Urinary bladder (tissue), 3 donors: ENCODE measurements at regions not wholly inside any gene's neighbourhood (a gene's known extent, or its start where the extent isn't known, plus 50 kb on each side); places are given as distances from the start of the nearest gene placed in this dataset.

ENCODE experiments used
- DNase-seq: peaks from one replicate; pipeline ENCODE4 v3.0.0-alpha.2; 2015; ENCODE audit errors: extremely low spot score
- H3K27ac ChIP-seq: one replicate; pipeline ENCODE4 v1.5.1; 2013; ENCODE audit warnings: low read depth, mild to moderate bottlenecking, moderate library complexity
- H3K36me3 ChIP-seq: one replicate; pipeline ENCODE4 v1.6.1; 2013; ENCODE audit warnings: mild to moderate bottlenecking, moderate library complexity; ENCODE audit not compliant: insufficient read depth
- H3K4me1 ChIP-seq: one replicate; pipeline ENCODE4 v1.6.1; 2013; ENCODE audit warnings: mild to moderate bottlenecking, moderate library complexity; ENCODE audit not compliant: insufficient read depth
- H3K4me3 ChIP-seq: one replicate; pipeline ENCODE4 v1.5.1; 2013; ENCODE audit warnings: low read depth, low read length
- WGBS: extraction: QIAGEN DNeasy Blood & Tissue Kit; methylation state at CpG from one replicate; pipeline ENCODE4 v1.1.7; 2013; 5-methylcytosine and 5-hydroxymethylcytosine counted together
- donor health status: healthy with polysubstance abuse.
- donor health status: healthy.

DNA sequence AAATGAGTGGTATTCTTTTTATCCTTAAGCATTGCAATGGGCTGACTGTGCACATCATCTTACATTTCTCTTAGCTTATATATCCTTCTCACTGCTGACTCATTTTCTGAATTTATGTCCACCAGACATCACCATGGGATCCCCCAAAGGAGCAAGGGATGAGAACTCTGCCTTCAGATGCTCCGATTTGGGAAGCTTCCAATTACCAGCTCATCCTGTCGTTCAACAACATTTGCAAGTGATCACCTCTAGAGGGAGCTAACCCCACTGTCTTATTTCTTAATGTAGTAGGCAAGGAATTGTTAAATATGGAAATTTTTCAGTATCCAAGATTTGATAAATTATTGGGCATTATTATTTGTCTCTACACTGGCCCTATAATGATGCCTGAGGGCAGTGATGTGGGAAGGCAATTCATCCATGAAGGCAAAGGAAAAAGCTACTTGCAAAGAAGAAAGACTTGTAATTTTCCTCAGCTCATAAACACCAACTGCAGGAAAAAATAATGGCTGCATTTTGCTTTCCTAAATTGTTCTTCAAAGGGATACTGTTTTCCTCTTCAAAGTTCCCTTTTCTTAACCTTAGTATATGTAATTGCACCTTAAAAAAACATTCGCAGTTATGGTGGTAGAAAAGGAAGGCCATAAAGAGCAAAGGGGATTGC is 102.4 kb upstream of the FSHB start:
- H3K4me1 ChIP-seq, result no peaks in the 10 kb centered on the region
- no peaks in the 10 kb centered on the region for H3K36me3 ChIP-seq
- no peak overlapping the region for H3K4me3 ChIP-seq
- DNase-seq, result no peak
- H3K27ac ChIP-seq, result no peak overlapping the region
- WGBS, result 38% methylated on average over 3 of the region's 3 CpGs

DNA sequence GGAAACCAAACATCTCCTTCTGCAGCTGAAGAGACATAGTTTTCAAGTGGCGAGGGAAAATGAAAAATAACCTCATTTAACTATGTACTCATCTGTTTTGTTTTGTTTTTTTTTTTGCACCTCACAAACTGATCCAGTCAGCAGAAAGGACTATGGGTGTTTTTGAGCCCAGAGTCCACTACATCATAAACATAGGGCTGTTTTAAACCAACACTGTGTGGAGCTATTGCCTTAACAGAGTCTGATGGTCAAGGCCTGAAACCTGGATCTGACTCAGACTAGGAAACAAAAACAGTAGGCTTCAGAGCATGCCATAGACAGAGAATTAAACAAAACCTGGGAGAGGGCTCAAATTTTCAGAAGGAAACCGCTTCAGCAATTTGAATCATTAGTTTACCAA is 99.3 kb upstream of the FSHB start:
- Histone ChIP-seq H3K27ac (no peak overlapping the region), H3K36me3 (no peaks in the 10 kb centered on the region), H3K4me1 (no peaks in the 10 kb centered on the region), H3K4me3 (no peak overlapping the region)
- 66% methylated on average over 2 of the region's 2 CpGs for WGBS
- no peak for DNase-seq

DNA sequence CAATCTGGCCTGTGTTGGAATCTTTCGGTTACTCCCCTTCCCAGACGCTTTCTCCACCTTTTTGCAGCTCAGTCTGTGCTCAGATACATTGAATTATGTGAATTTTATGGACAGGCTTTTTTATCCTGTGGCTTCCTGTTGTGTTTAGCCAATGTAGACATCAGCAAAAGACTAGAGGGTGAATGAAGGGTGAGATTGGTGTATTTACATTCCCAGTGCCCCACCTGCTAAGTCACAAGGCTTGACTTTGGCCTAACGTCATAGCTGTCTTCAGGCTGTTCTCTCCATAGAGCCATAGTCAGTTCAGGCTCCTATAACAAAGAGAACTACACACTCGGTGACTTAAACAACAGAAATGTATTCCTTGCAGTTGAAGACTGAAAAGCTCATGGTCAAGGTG is 97.5 kb upstream of the FSHB start:
- no peaks in the 10 kb centered on the region for H3K36me3 ChIP-seq
- no peak overlapping the region for H3K4me3 ChIP-seq
- 79% methylated on average over 4 of the region's 4 CpGs for WGBS
- DNase-seq, result no peak
- no peaks in the 10 kb centered on the region for H3K4me1 ChIP-seq
- no peak overlapping the region for H3K27ac ChIP-seq

DNA sequence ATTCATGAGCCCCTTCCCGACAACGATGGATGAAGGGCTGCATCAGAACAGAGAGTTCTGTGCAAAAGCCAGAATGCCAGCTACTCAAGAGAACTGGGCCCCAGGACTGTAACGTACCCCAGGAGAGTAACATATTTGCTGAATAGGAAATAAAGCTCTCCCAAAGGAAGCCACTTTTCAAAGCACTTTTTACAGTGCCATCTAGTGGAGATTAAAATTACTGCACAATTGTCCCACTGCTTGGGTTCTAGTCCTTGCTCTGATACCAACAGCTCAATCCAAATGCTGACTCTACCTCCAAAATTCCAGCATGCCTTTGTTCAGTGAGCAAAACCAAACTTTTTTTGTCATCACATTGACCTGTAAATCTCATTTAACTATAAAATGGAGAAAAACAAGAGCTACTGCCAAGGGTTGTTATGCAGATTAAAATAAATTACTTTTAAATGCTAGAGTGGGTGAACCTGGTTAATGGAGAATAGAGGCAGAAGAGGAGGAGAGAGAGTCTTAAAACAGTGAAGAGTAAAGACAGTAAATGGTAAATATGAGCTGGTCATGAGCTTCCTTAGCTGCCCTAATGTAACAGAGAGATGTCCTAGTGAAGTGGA is 87.6 kb upstream of the FSHB start:
- 29% methylated on average over 3 of the region's 3 CpGs for WGBS

DNA sequence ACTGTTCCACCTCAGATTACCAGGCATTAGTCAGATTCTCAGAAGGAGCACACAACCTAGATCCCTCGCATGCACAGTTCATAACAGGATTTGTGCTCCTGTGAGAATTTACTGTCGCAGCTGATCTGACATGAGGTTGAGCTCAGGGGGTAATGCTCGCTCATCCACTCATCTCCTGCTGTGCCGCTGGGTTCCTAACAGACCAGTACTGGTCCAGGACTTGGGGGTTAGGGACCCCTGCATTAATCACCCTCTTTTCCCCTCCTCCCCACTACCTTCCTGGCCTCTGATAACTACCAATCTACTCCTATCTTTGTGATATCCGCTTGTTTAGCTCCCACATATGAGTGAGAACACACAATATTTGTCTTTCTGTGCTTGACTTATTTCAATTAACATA is 83.5 kb upstream of the FSHB start:
- Histone ChIP-seq H3K27ac (no peak overlapping the region), H3K4me1 (no peaks in the 10 kb centered on the region), H3K4me3 (no peak overlapping the region), H3K36me3 (no peaks in the 10 kb centered on the region)
- no peak for DNase-seq
- WGBS, result 89% methylated on average over 5 of the region's 5 CpGs

More for the DNA sequence above, 87.6 kb upstream of the FSHB start:
- Histone ChIP-seq H3K4me3 (no peak overlapping the region), H3K4me1 (no peaks in the 10 kb centered on the region), H3K36me3 (no peaks in the 10 kb centered on the region), H3K27ac (no peak overlapping the region)
- no peak for DNase-seq

DNA sequence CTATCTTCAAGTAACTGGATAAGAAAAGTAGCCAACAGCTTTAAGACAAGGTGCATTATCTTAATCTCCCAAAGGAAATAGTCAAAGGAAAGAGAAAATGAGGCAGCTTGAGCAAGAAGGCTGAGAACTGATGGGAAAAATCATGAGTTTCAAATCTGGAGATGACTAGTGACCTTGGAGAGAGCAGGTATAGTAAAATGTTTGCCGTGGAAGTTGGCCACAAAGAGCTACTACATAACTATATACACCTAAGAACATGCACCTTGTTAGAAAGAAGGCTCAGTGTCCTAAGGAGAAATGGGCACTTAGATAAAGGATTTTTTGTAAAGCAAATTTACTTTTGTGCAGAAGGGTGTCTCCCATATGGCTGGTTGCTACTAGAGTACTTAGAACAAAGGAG is 80.8 kb upstream of the FSHB start:
- no peak overlapping the region for H3K4me3 ChIP-seq
- DNase-seq, result no peak
- WGBS, result 37% methylated on average over 1 of the region's 1 CpG
- no peak overlapping the region for H3K27ac ChIP-seq
- no peaks in the 10 kb centered on the region for H3K36me3 ChIP-seq
- no peaks in the 10 kb centered on the region for H3K4me1 ChIP-seq

DNA sequence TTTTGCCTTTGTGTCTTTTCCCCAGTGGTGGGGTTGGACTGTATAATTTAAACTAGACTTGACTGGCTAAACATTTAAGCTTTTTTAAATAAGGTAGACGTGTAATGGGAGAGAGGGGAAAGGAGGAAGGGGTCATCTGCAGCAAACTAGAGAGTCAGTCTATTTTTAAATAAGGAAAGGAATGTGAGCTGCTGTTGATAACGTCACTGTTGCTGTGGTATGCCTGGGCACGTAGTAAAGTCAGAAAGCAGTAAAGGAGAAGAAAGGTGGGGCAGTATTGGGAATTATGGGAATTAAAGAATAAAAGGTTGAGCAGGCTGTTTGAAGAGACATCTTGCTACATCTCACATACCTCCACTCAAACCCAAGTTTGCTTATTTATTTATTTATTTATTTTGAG is 80.4 kb upstream of the FSHB start:
- no peak overlapping the region for H3K27ac ChIP-seq
- no peak overlapping the region for H3K4me3 ChIP-seq
- no peaks in the 10 kb centered on the region for H3K4me1 ChIP-seq
- H3K36me3 ChIP-seq, result no peaks in the 10 kb centered on the region
- 18% methylated on average over 3 of the region's 3 CpGs for whole genome bisulfite sequencing
- no peak for DNase-seq

DNA sequence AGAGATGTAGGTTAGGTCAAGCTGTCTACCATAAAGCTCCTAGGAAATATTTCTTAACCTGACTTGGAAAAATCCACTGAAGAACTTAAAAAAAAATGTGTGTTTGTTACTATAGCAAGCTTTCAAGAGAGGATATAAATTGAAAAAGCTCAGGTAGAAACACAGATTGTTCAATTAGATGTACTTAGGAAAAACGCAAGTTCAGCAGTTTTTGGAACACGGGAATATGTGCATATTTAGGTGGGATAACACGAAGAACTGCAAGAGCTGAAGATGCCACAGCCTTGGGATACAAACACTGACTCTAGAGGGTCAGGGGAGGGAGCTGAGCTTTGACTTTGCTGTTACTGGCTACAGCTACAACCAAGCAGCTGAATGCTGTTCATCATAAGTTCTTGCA is 77.8 kb upstream of the FSHB start:
- DNase-seq, result no peak
- H3K36me3 ChIP-seq, result no peaks in the 10 kb centered on the region
- H3K27ac ChIP-seq, result no peak overlapping the region
- H3K4me1 ChIP-seq, result no peaks in the 10 kb centered on the region
- no peak overlapping the region for H3K4me3 ChIP-seq
- WGBS, result 87% methylated on average over 3 of the region's 3 CpGs

DNA sequence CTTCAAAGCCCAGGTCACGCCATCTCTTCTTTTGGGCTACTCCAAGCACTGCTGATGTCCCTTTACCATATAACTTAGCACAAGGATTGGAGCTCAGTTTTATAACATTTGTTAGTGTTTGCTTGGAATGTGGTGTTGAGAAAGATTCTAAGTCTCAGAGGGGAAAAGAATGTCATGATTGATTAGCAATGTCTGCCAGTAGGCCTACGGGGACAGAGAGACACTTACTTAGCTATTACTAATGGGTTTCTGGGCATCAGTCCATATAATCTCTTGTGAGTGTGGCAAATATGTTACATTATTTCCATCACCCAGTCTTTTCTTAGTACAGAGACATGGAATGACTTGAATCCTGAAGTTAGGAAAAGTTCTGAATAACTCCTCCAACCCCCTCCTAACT is 75.4 kb upstream of the FSHB start:
- no peaks in the 10 kb centered on the region for H3K36me3 ChIP-seq
- no peak for DNase-seq
- WGBS, result 83% methylated on average over 2 of the region's 2 CpGs
- H3K4me1 ChIP-seq, result no peaks in the 10 kb centered on the region
- H3K4me3 ChIP-seq, result no peak overlapping the region
- no peak overlapping the region for H3K27ac ChIP-seq

DNA sequence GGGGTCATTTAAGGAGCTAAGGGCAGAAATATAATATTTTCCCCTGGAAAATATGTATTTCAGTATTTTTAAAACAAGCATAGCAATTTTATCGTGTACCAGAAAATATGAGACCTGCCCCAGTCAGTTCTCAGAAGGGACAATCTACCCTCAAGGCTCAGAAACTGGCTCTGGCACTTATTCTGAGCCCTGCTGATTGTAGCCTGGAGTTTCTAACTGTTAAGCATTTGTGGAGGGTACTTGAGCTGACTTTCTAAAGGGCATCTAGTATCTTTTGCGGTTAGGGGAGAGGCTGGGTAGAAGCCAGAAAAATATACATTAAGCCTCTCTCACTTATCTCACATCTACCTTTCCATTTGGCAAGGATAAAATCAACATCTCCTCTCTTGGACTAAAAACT is 71.3 kb upstream of the FSHB start:
- Histone ChIP-seq H3K27ac (no peak overlapping the region), H3K4me1 (no peaks in the 10 kb centered on the region), H3K36me3 (no peaks in the 10 kb centered on the region), H3K4me3 (no peak overlapping the region)
- no peak for DNase-seq
- WGBS, result 67% methylated on average over 2 of the region's 2 CpGs

DNA sequence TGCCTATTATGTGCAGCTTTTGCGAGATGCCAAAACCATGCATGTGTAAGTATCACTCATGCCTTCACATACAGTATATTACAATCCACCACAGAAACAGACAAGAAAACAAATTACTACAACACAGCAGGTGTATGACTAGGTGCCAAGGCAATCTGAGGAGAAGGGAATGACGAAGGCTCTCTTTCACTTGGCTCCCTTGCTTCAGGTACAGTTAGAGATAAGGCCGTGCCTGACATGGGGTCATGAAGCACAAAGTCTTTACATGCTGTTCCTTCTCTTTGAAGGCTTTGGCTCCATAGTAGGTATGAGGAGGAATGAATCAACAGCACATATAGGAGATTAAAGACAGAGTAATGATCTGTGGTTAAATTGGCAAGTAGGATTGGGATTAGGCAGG is 65.2 kb upstream of the FSHB start:
- Histone ChIP-seq H3K27ac (no peak overlapping the region), H3K36me3 (no peaks in the 10 kb centered on the region), H3K4me3 (no peak overlapping the region), H3K4me1 (no peaks in the 10 kb centered on the region)
- no peak for DNase-seq
- 90% methylated on average over 3 of the region's 3 CpGs for WGBS

DNA sequence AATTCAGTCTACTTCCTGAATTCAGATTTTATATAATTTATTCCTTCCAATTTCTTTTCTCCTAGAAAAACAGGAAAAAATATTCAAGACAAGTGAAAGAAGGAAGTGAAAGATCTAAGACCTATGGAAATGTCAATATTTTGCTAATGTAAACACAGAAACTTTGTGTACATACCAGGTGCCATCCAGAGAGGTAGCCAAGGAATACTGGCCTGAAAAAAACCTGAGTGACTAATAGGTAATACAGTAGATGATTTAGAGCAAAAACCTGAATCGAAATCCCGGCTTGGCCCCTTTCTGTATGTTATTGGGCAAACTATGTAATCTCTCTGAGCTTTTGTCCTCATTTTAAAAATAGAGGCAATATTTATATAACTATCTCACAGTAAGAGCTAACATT is 59.2 kb upstream of the FSHB start:
- DNase-seq, result no peak
- no peak overlapping the region for H3K4me3 ChIP-seq
- H3K36me3 ChIP-seq, result no peaks in the 10 kb centered on the region
- 84% methylated on average over 2 of the region's 2 CpGs for WGBS
- no peaks in the 10 kb centered on the region for H3K4me1 ChIP-seq
- H3K27ac ChIP-seq, result no peak overlapping the region

DNA sequence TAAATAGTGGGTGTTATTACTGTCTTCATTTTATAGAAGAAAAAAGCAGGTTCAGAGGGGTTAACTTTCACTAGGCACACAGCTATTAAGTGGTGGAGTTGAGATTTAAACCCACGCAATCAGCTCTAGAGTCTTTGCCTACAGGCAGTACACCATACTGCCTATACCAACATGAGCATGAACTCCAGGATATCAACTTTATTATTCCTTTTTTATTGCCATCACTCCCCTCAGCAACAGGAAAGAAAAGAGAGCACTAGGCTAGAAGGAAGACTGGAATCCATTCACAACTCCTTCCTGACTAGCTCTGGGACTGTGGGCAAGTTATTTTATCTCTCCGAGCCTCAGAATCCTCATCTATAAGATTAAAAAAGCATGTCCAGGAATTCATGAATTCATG is 58.7 kb upstream of the FSHB start:
- no peaks in the 10 kb centered on the region for H3K36me3 ChIP-seq
- 77% methylated on average over 2 of the region's 2 CpGs for WGBS
- no peaks in the 10 kb centered on the region for H3K4me1 ChIP-seq
- H3K27ac ChIP-seq, result no peak overlapping the region
- no peak overlapping the region for H3K4me3 ChIP-seq
- no peak for DNase-seq

DNA sequence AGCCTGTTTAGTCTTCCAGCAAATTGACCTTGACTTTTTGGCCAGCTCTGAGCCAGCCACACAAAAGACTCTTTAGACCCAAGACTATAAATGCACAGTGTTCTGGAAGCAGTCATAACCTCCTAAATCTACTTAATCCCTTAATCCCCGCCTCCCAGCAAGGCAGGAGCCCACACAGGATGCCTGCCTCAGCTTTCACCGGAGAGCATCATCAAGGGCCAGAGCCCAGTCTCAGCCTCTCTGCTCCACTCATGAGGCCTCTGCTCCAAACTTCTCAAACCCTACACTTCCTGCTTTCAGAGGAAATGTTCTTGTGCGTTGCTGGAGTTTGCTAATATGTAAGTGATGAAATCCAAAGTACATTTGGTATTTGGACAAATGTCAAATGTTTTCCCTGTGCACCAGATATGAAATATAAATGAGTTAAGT is 57.9 kb upstream of the FSHB start:
- peak; percentile 28 for DNase-seq
- Histone ChIP-seq H3K4me1 (no peaks in the 10 kb centered on the region), H3K27ac (no peak overlapping the region), H3K36me3 (no peaks in the 10 kb centered on the region), H3K4me3 (no peak overlapping the region)
- 17% methylated on average over 3 of the region's 3 CpGs for WGBS
